D341Med (cell line): ENCODE measurements at regions not wholly inside any gene's neighbourhood (a gene's known extent, or its start where the extent isn't known, plus 50 kb on each side); places are given as distances from the start of the nearest gene placed in this dataset.
A peak's percentile ranks its signal among the peaks of the same experiment; 100 is the strongest.
"Not testable (repeated sequence)": the region's sequence is repeated elsewhere in the genome, so short reads cannot be mapped to it uniquely, and the experiment has no call there.

Experiments
- DNase-seq: peaks from one replicate; pipeline ENCODE4 v3.0.0; 2012; ENCODE audit warnings: low spot score

DNA sequence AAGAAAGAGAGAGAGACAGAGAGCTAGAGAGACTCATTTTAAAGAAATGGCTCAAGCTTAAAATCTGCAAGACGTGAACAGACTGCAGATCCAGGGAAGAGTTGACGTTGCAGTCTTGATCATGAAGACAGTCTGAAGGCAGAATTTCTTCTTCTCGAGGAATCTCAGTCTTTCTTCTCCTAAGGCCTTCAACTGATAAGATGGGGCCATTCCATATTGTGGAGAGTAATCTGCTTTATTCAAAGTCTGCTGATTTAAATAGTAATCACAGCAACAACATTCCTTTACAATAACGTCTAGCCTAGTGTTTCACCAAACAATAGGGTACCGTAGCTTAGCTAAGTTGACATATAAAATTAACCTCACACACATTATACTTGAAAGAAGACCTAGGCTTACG lies 208.4 kb upstream of the ADAMTS3 start:
- DNase-seq, result no peak

- no peak for DNase-seq
Measured at GRCh38 chr4:72770708-72771107, 201.7 kb upstream of the ADAMTS3 start.

- no peak for DNase-seq
Measured at GRCh38 chr4:72768364-72768763, 199.3 kb upstream of the ADAMTS3 start.

GRCh38 chr4:72767618-72768302 lies 198.7 kb upstream of the ADAMTS3 start:
- no peak for DNase-seq

DNA sequence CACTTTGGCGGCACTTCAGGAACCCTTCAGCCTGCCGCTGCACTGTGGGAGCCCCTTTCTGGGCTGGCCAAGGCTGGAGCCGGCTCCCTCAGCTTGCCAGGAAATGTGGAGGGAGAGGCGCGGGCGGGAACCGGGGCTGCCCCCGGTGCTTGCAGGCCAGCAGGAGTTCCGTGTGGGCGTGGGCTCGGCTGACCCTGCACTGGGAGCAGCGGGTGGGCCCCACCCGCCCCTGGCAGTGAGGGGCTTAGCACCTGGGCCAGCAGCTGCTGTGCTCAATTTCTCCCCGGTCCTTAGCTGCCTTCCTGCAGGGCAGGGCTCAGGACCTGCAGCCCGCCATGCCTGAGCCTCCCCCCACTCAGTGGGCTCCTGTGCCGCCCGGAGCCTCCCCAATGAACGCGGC lies 196.8 kb upstream of the ADAMTS3 start:
- not testable (repeated sequence) for DNase-seq

- no peak for DNase-seq
Measured at GRCh38 chr4:72761368-72762038, 192.5 kb upstream of the ADAMTS3 start.

DNA sequence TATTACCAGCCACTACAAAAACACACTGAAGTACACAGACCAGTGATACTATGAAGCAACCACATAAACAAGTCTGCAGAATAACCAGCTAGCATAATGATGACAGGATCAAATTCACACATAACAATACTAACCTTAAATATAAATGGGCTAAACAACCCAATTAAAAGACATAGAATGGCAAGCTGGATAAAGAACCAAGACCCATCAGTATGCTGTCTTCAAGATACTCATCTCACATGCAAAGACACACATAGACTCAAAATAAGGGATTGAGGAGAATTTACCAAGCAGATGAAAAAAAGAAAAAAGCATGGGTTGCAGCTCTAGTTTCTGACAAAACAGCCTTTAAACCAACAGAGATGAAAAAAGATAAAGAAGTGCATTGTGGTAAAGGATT lies 184.4 kb upstream of the ADAMTS3 start:
- DNase-seq, result not testable (repeated sequence)

GRCh38 chr4:72744103-72744725 lies 175.2 kb upstream of the ADAMTS3 start:
- no peak for DNase-seq

- DNase-seq, result no peak
Measured at GRCh38 chr4:72743078-72743477, 174.1 kb upstream of the ADAMTS3 start.

GRCh38 chr4:72715299-72715698 lies 146.3 kb upstream of the ADAMTS3 start:
- DNase-seq, result no peak

- no peak for DNase-seq
Measured at GRCh38 chr4:72714482-72715279, 145.7 kb upstream of the ADAMTS3 start.

- no peak for DNase-seq
Measured at GRCh38 chr4:72712997-72713396, 144.0 kb upstream of the ADAMTS3 start.

GRCh38 chr4:72709475-72709874 lies 140.5 kb upstream of the ADAMTS3 start:
- no peak for DNase-seq

DNA sequence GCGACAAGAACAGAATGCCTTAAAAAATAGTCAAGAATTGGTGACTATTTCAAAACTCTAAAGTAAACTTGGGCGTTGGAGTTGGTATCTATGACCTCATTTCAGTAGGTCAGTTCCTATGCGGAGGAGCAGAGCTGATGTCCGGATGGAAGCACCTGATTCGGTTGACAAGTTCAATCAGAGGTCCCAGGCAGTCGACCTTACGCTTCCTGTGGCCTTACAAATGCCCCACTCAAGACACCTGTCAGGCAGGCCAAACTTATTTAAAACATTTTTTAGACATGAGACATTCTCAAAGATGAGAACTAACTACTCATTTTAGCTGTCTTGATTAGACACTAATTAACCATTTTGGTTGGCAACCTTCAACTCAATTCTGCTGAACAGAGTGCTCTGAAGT lies 137.7 kb upstream of the ADAMTS3 start:
- no peak for DNase-seq

GRCh38 chr4:72704925-72705640 lies 136.1 kb upstream of the ADAMTS3 start:
- DNase-seq, result not testable (repeated sequence)

DNA sequence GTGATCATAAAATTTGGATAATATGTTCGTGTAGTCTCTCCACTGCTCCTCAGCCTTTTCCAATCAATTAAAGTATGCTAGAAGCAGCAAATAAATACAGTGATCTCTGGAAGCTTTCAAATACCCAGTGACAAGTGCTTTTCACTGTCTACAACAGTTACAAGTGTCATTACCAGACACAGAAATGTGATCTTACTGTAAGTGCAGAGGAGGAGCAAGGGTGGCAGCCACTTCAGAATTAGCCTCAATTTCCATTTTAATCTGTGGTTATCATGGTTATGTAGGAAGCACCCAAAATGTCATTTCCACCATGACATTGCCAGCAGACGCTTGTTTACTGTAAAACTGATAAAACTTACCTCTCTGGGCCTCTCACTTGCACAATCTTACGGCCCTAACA lies 133.9 kb upstream of the ADAMTS3 start:
- DNase-seq, result no peak

DNA sequence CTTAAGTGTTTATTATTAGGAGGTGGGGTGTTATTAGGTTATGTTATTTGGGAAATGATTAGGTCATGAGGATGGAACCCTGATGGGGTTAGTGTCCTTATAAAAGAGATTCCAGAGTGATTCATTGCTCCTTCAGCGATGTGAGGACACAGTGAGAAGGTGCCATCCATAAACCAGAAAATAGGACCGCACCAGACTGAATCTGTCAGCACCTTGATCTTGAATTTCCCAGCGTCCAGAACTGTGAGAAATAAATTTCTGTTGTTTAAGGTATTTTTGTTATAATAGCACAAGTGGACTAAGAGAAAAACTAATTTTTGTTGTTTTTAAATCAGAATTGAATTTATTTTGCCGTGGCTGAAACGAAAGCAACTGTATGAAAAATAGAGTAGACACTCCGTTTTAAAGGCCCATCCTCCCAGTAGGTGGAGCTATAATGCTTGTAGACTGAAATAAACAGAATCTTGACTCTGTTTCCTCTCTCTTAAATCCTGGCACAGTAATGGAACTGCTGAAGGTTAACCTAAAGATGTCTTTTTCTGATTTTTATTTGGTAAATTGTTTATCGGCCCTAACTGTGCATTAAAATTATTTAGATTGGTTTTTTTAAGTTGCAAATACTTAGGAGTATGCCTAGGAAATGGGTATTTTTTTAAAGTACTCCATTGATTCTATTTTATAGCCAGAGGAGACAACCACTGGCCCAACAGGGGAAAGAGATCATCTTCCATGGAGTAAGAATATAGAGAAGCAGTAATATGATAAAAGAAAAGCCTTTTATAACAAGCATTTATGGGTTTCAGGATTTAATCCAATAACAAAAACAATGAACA lies 133.2 kb upstream of the ADAMTS3 start:
- peak; percentile 47 for DNase-seq

DNA sequence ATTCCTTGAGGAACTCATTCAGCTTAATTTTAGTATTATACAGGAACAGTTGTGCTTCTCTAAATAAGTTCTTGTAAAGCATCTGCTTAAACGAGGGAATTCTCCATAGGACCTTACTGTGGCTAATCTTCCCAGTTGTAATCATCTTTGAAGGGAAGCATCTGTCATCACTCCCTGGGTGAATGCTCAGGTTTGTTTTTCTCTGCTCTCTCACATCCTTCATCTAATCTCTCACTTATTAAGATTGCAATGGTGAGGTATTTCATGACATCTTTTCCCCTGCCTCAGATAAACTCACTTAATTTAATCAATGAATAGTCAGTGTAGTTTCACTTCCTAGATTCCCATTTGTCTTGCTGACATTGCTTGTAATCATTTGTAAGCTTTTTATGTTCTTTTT lies 121.8 kb upstream of the ADAMTS3 start:
- no peak for DNase-seq

DNA sequence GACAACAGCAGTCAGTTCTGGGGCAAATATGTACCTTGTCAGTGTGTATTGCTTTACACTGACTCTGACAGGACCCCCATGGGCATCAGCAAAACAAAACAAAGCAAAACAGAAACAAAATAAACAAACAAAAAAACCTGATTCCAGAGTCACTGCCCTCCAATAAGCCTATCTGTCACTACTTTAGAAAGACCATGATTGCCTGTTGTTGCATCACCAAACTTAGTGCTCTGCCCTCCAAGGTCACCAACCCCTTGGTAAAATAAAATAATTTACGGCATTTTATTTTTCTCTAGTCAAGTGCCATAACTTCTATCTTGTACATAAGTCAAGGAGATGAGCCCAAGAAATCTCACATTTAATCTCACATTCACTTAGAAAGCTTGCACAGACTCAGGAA lies 120.9 kb upstream of the ADAMTS3 start:
- DNase-seq, result no peak

DNA sequence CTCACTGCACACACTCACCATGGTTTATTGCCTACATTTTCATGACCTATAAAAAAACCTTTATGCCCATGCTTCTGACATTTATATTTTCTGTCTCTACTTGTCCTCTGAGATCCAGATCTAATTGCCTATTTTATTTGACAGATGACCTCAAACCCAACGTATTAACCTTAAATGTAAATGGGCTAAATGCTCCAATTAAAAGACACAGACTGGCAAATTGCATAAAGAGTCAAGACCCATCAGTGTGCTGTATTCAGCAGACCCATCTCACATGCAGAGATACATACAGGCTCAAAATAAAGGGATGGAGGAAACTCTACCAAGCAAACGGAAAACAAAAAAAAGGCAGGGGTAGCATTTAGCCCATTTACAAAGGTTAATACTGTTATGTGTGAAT lies 117.4 kb upstream of the ADAMTS3 start:
- DNase-seq, result not testable (repeated sequence)

- DNase-seq, result no peak
Measured at GRCh38 chr4:72679666-72680065, 110.6 kb upstream of the ADAMTS3 start.
